ENCODE measurements at regions not wholly inside any gene's neighbourhood (a gene's known extent, or its start where the extent isn't known, plus 50 kb on each side); places are given as distances from the start of the nearest gene placed in this dataset.

GRCh38 chr4:175871774-175872405 is 59.8 kb upstream of the GPM6A start:
- DNase-seq (ENCODE audit: low read depth, low spot score), result no peak

DNA sequence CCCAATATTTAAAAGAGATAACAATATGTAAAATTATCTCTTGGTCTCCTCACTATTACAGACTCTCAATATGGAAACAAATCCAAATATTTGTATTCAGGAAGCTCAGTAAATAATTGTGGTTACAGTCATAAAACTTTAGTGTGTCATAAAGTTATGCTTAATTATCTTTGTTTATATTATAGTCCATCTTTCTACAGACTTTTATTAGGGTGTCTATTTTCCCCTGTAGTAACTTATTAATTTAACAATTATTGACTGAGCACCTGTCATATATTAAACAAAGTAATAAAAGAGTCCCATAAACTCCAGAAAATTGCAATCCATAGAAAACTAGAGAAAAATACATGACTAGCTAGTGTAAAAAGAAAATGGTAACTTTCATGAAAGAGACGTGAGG is 61.6 kb upstream of the GPM6A start:
- DNase-seq (ENCODE audit: low read depth, low spot score), result no peak

- no peak for DNase-seq (ENCODE audit: low read depth, low spot score)
Observed at GRCh38 chr4:175874306-175874705, 62.2 kb upstream of the GPM6A start.

GRCh38 chr4:175875993-175876771 is 64.1 kb upstream of the GPM6A start:
- DNase-seq (ENCODE audit: low read depth, low spot score), result no peak

GRCh38 chr4:175882891-175883290 is 70.8 kb upstream of the GPM6A start:
- DNase-seq (ENCODE audit: low read depth, low spot score), result no peak

DNA sequence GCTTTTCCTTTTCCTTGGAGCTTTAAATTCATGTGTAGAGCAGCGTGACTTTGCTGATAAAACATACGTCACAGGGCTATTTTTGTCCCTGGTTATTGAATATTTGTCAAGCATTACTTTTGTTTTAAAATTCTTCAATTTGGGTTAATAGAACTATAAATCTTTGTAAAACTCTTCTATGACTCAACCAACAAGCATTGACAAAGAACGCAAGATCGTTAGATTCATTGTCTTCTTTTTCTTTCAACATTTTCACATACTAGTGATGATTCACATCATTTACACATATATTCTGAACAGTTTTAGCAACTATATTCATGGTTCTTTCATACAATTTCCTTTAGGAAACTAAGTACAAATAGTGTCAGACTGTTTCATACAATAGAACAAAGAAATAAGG is 72.0 kb upstream of the GPM6A start:
- no peak for DNase-seq (ENCODE audit: low read depth, low spot score)

DNA sequence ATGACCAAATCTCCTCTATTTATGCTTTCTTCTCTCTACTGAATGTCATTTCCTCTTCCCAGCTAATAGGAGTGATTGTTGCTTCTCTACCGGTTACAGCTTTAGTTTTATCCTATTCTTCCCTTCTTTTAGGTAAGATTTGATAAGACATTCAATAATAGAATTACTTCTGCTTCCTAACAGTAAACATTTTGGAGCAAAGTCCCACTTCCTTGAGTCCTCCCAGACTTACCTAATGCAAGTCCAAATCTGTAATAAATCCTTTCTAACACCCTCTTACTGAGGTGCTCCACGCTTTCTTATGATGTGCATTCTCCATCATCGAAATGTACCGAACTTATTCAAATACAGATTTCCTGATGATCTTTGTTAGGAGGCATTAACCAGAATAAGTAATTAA is 79.2 kb upstream of the GPM6A start:
- no peak for DNase-seq (ENCODE audit: low read depth, low spot score)

- DNase-seq (ENCODE audit: low read depth, low spot score), result peak; percentile 1
Observed at GRCh38 chr4:175891851-175892250, 79.8 kb upstream of the GPM6A start.

GRCh38 chr4:175905925-175906324 is 93.9 kb upstream of the GPM6A start:
- DNase-seq (ENCODE audit: low read depth, low spot score), result no peak

DNA sequence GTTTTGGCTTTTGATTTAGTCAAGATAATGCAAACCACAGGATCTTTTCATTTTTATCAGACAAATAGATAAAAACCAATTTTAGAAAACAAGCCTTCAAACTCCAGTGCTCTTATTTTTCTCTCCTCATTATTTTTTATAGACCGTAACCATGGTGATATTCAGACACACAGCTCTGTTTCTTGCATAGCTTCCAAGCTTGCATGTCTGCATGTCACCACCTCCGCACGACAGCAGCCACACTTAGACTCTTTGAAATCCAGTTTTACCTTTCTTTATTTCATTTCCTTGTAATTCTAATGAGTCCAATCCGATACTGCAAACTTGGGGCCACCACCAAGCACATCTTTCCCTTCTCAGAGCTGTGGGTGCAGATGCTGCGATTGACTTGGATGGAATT is 94.3 kb upstream of the GPM6A start:
- no peak for DNase-seq (ENCODE audit: low read depth, low spot score)

DNA sequence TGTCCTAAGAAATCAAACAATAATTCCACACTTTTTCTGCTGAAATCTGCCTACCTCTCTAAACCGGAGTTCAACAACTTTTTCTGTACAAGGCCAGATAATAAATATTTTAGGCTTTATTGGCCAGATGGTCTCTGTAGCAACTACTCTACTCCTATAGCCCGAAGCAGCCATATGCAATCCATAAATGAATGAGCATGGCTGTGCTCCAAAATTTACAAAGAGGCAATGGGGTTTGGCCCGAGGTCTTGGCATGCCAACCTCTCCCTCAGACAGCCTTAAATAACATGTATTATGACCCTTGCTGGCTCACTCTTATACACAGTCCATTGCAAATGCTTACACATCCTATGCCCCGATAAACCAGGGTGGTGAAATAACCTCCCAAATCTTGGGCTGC is 98.6 kb upstream of the GPM6A start:
- DNase-seq (ENCODE audit: low read depth, low spot score), result no peak

- no peak for DNase-seq (ENCODE audit: low read depth, low spot score)
Observed at GRCh38 chr4:175916626-175917351, 104.7 kb upstream of the GPM6A start.

DNA sequence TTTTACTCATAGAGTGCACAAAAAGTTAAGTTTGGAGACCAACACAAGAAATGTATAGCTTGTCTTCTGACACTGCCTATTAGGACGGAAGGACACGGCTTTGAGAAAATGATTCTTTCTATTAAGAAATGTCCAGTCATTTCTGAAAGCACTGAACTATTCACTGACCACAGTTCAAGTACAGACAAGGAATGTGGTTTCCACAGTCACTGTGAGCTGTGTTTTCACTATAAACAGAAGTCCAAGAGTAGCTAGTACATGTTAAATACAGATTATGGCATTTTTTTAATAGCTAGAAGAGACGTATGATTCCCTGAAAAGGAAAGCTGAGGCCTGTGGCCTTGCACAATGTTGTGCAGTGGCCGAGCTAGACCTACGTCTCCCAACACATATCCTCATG is 115.1 kb upstream of the GPM6A start:
- DNase-seq (ENCODE audit: low read depth, low spot score), result no peak

DNA sequence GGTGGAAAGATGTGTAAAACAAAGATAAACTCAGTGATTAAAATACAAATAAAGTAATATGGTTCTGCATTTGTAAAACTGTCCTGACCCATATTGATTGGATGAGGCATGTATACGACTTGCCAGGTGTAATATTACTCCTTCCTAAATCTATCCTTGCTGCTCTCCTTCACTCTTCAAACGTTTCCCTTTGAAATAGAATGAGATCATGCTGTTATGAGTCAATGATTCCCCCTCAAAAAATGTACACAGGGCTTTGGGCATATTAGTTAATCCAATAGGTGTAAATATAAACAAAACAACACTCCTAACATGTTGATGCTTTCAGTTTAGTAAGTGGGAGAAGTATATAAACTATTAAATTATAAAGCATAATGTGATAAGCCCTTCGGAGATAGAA is 117.4 kb upstream of the GPM6A start:
- no peak for DNase-seq (ENCODE audit: low read depth, low spot score)

DNA sequence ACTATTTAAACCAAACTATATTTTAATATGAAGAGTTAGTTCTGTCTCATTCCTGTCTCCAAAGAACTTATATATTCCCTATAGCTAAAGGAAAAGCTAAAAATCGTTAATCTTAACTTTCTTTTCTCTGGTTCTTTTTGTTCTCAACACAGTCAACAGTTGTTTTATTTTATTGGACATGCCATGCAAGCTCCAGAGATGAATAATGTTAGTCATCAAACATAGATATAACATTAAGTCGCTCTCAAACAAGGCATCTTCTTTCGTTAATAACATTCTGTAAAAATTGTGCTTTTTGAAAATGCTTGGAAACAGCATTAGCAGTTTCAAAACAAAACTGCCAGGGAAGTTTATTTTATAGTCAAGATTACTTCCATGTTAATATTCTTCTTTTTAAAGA is 117.9 kb upstream of the GPM6A start:
- DNase-seq (ENCODE audit: low read depth, low spot score), result no peak

- DNase-seq (ENCODE audit: low read depth, low spot score), result no peak
Observed at GRCh38 chr4:175930471-175930870, 118.4 kb upstream of the GPM6A start.

DNA sequence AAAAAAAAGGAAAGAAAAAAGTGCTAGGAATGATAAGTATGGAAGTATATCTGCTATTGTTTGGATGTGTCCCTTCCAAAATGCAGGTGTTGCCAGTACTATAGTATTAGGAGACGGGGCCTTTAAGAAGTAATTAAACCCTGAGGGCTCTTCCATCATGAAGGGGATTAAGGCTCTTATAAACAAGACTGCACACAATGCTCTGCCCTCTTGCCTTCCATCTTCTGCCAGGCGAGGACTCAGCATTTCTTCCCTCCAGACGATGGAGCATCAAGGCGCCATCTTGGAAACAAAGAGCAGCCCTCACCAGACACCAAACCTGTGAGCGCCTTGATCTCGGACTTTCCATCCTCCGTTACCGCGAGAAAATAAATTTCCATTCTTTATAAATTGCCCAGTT is 120.1 kb upstream of the GPM6A start:
- no peak for DNase-seq (ENCODE audit: low read depth, low spot score)

DNA sequence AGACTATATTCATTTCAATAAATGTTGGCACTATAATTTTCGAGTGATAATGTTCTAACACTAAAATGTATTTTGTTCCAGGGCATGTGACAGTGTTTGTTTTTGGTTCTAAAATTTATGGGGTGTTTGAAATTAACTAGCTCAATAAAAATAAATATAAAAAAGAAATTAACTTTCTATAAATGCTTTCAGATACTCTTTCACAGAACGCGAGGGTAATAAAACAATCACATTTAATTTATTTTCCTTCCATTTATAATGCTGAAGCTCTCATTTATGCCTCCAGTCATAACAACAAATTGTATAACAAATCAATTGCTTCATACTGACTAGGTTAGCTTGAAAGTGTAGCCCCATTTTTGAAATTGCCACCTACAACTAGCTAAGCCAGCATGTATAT is 122.4 kb upstream of the GPM6A start:
- no peak for DNase-seq (ENCODE audit: low read depth, low spot score)

DNA sequence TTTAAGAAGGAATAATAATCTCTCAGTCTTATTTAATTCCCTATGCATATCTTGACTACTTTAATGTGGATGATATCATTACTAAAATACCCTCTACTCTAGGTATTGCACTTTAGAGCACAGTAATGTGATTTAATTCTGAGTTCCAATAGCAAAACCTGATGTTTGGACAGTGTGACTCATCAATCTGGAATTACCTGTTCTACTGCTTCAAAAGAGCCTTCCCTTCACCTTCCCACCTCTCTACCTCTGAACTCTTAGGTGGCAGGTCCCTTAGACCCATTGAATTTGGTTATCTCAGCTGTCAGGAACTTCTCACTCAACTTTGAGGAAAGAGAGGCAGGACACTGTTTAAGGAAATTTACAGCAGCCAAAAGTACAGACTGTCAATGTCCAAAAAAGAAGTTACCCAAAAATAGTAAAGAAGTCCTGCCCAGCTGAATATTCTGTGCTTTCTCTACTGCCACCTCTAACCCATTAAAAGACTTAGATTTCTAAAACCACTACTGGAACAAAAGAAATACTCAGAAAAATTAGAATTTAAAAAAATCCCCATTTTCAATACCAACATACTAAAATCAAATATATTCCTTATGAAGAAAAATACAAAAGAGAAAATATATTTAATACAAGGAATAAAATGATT is 123.1 kb upstream of the GPM6A start:
- DNase-seq (ENCODE audit: low read depth, low spot score), result no peak

- DNase-seq (ENCODE audit: low read depth, low spot score), result no peak
Observed at GRCh38 chr4:175944126-175944910, 121.3 kb upstream of the WDR17 start.

DNA sequence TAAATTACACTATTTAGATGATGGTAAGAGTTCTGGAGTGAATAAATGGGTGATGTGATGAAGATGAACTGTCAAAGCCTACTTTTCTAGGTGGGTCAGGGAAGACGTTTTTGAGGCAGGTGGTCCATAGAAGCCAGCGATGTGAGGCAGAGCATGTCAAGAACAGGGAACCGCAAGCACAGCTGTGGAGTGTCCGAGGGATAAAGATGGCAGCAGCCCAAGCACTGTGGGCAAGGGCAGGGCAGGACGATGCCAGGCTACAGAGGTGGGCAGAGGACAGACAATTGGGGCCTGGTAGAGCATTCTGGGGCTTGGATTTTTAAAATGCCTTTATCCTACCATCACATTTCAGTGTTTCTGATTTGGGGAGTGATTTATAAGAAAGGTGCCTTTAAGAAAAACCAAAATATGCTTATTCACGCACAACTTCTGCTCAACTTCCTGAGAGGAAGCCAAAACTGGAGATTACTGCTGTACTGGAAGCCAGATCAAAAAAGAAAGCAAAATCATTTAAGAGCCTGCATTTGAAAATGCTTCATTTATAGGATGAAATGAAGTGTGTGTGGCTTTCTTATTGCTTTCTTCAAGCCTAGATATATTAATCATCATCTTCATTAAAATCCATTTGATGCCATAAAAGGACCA is 119.0 kb upstream of the WDR17 start:
- no peak for DNase-seq (ENCODE audit: low read depth, low spot score)

All from brain pericyte (primary cell).